ENCODE measurements at regions not wholly inside any gene's neighbourhood (a gene's known extent, or its start where the extent isn't known, plus 50 kb on each side); places are given as distances from the start of the nearest gene placed in this dataset.
A peak's percentile ranks its signal among the peaks of the same experiment; 100 is the strongest.

GRCh38 chr10:78552261-78552811 lies 516.4 kb upstream of the ZMIZ1 start:
- no peak for TF ChIP-seq POLR2A (IDR thresholded peaks at IDR 0.05)
- no peak for TF ChIP-seq CTCF (IDR thresholded peaks at IDR 0.05)
- TF ChIP-seq EP300 (IDR thresholded peaks at IDR 0.05), result peak in 1 of 2 donors; percentile 50

Measured in tibial nerve (tissue), 4 donors.